ENCODE measurements at regions not wholly inside any gene's neighbourhood (a gene's known extent, or its start where the extent isn't known, plus 50 kb on each side); places are given as distances from the start of the nearest gene placed in this dataset.

DNA sequence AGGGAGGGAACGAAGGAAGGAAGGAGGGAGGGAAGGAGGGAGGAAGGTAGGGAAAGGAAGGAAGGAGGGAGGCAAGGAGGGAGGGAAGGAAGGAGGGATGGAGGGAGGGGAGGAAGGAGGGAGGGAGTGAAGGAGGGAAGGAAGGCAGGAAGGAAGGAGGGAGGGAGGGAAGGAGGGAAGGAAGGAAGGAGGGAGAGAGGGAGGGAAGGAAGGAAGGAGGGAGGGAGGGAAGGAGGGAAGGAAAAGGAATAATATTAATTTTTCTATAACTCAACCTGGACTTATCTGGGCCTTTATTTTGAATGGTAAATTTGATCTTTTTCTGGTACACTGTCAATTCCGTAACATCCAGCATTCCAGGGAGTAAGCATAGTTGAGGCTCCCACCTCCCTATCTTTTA lies 244.2 kb downstream of the SPRY1 start:
- no peaks in the 10 kb centered on the region for H3K36me3 ChIP-seq (ENCODE audit: control insufficient read depth in 2 of 2, extremely low read depth in 1 of 2, insufficient read depth in 2 of 2, low read length in 2 of 2)
- peaks cover 2% of the 10 kb centered on the region for H3K9me3 ChIP-seq (ENCODE audit: control insufficient read depth, low read depth, low read length)
- no peaks in the 10 kb centered on the region for H4K20me1 ChIP-seq (ENCODE audit: control insufficient read depth, extremely low read depth, insufficient read depth, low read length)
- no peak overlapping the region for H3K9ac ChIP-seq (ENCODE audit: control insufficient read depth, extremely low read depth, insufficient read depth, low read length)
- no peaks in the 10 kb centered on the region for H3K79me2 ChIP-seq (ENCODE audit: control insufficient read depth, insufficient read depth, low read length)
- no peak overlapping the region for H3K27ac ChIP-seq (ENCODE audit: control insufficient read depth, insufficient read depth, low read length)
- peaks cover 2% of the 10 kb centered on the region for H3K4me1 ChIP-seq (ENCODE audit: control insufficient read depth, extremely low read depth, insufficient read depth, low read length)
- FAIRE-seq (no peak), DNase-seq (ENCODE audit: low read depth, low spot score) (no peak)
- H3K9me1 ChIP-seq (ENCODE audit: control insufficient read depth, extremely low read depth, insufficient read depth, low read length), result no peaks in the 10 kb centered on the region
- dilution Hi-C loops (cut with MboI; ENCODE audit: extremely low pct_ligation_motif_present, low sequenced_read_pairs), result no loop called here
- H3K4me3 ChIP-seq (ENCODE audit: control insufficient read depth in 2 of 3, extremely low read depth in 1 of 3, insufficient read depth in 2 of 3, low read depth in 1 of 3, low read length in 3 of 3), result no peak overlapping the region
- no peak overlapping the region for H3K4me2 ChIP-seq (ENCODE audit: control insufficient read depth, extremely low read depth, insufficient read depth, low read depth, low read length)
- TF ChIP-seq, protein P1, sequence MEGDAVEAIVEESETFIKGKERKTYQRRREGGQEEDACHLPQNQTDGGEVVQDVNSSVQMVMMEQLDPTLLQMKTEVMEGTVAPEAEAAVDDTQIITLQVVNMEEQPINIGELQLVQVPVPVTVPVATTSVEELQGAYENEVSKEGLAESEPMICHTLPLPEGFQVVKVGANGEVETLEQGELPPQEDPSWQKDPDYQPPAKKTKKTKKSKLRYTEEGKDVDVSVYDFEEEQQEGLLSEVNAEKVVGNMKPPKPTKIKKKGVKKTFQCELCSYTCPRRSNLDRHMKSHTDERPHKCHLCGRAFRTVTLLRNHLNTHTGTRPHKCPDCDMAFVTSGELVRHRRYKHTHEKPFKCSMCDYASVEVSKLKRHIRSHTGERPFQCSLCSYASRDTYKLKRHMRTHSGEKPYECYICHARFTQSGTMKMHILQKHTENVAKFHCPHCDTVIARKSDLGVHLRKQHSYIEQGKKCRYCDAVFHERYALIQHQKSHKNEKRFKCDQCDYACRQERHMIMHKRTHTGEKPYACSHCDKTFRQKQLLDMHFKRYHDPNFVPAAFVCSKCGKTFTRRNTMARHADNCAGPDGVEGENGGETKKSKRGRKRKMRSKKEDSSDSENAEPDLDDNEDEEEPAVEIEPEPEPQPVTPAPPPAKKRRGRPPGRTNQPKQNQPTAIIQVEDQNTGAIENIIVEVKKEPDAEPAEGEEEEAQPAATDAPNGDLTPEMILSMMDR (optimal IDR thresholded peaks at IDR 0.05 in 1 of 3, IDR thresholded peaks at IDR 0.05 in 1 of 3, conservative IDR thresholded peaks at IDR 0.05 in 1 of 3; ENCODE audit: extremely low read depth in 1 of 3, insufficient read depth in 2 of 3, low read length in 3 of 3), result no peak
- no peak for TF ChIP-seq EZH2 (IDR thresholded peaks at IDR 0.05; ENCODE audit: low read length)
- H2AFZ ChIP-seq (ENCODE audit: control insufficient read depth, low read length), result no peak overlapping the region
- H3K27me3 ChIP-seq (ENCODE audit: control insufficient read depth, extremely low read depth, insufficient read depth, low read length), result no peaks in the 10 kb centered on the region

DNA sequence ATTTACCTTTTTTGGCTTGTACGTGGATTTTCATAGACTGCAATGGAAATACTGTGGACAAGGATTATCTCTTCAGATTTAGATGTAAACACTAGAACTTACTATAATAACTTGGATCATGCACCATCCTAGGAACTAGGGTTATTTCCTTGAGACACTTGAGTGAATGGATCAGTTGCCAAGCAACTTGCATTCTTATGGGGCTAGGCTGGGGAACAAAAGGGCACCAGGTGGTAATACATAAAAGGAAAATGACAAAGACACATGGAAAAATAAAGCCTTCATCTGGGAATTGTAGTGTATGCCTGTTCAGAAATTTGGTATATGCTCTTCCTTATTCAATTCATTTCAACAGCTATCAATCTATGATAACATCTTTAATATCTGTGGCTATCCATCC lies 247.1 kb downstream of the SPRY1 start:
- peaks cover 2% of the 10 kb centered on the region for H3K9me3 ChIP-seq (ENCODE audit: control insufficient read depth, low read depth, low read length)
- no peaks in the 10 kb centered on the region for H3K27me3 ChIP-seq (ENCODE audit: control insufficient read depth, extremely low read depth, insufficient read depth, low read length)
- no peak overlapping the region for H3K9ac ChIP-seq (ENCODE audit: control insufficient read depth, extremely low read depth, insufficient read depth, low read length)
- TF ChIP-seq, protein P1 (optimal IDR thresholded peaks at IDR 0.05 in 1 of 3, IDR thresholded peaks at IDR 0.05 in 1 of 3, conservative IDR thresholded peaks at IDR 0.05 in 1 of 3; ENCODE audit: extremely low read depth in 1 of 3, insufficient read depth in 2 of 3, low read length in 3 of 3), result no peak
- dilution Hi-C loops (cut with MboI; ENCODE audit: extremely low pct_ligation_motif_present, low sequenced_read_pairs), result no loop called here
- H3K27ac ChIP-seq (ENCODE audit: control insufficient read depth, insufficient read depth, low read length), result no peak overlapping the region
- peaks cover 2% of the 10 kb centered on the region for H3K4me1 ChIP-seq (ENCODE audit: control insufficient read depth, extremely low read depth, insufficient read depth, low read length)
- H3K4me2 ChIP-seq (ENCODE audit: control insufficient read depth, extremely low read depth, insufficient read depth, low read depth, low read length), result no peak overlapping the region
- no peak for FAIRE-seq
- no peaks in the 10 kb centered on the region for H3K79me2 ChIP-seq (ENCODE audit: control insufficient read depth, insufficient read depth, low read length)
- no peak overlapping the region for H2AFZ ChIP-seq (ENCODE audit: control insufficient read depth, low read length)
- H4K20me1 ChIP-seq (ENCODE audit: control insufficient read depth, extremely low read depth, insufficient read depth, low read length), result no peaks in the 10 kb centered on the region
- H3K4me3 ChIP-seq (ENCODE audit: control insufficient read depth in 2 of 3, extremely low read depth in 1 of 3, insufficient read depth in 2 of 3, low read depth in 1 of 3, low read length in 3 of 3), result no peak overlapping the region
- H3K9me1 ChIP-seq (ENCODE audit: control insufficient read depth, extremely low read depth, insufficient read depth, low read length), result no peaks in the 10 kb centered on the region
- no peak for DNase-seq (ENCODE audit: low read depth, low spot score)
- H3K36me3 ChIP-seq (ENCODE audit: control insufficient read depth in 2 of 2, extremely low read depth in 1 of 2, insufficient read depth in 2 of 2, low read length in 2 of 2), result no peaks in the 10 kb centered on the region
